Tibial nerve (tissue), 4 donors: ENCODE measurements at regions not wholly inside any gene's neighbourhood (a gene's known extent, or its start where the extent isn't known, plus 50 kb on each side); places are given as distances from the start of the nearest gene placed in this dataset.

Experiments
- CTCF ChIP-seq, 5 experiments: fragments of 200-600 bp in 3 of 5; fragments of 450-650 bp in 2 of 5; sonication (generic) in 3 of 5; IDR thresholded peaks; one replicate each; pipeline ENCODE4 v1.5.1; 2016 to 2019; ENCODE audit warnings: antibody characterized with exemption in 5 of 5, mild to moderate bottlenecking in 3 of 5, moderate library complexity in 2 of 5
- EP300 ChIP-seq, 2 donors: sonication (generic); formaldehyde crosslinking; IDR thresholded peaks; one replicate each; pipeline ENCODE4 v1.6.1; 2017; ENCODE audit warnings: antibody characterized with exemption in 2 of 2, mild to moderate bottlenecking in 1 of 2
- POLR2A ChIP-seq, 2 donors: fragments of 450-650 bp; IDR thresholded peaks; one replicate each; pipeline ENCODE4 v1.6.1; 2017; ENCODE audit warnings: antibody characterized with exemption in 2 of 2, mild to moderate bottlenecking in 2 of 2, moderate library complexity in 2 of 2

- TF ChIP-seq CTCF (IDR thresholded peaks at IDR 0.05): no peak
- TF ChIP-seq POLR2A (IDR thresholded peaks at IDR 0.05): no peak
- no peak for TF ChIP-seq EP300 (IDR thresholded peaks at IDR 0.05)
These were observed 104.7 kb upstream of the RTL1 start for GRCh38 chr14:101008196-101008595.
